B cell (primary cell): ENCODE measurements at regions not wholly inside any gene's neighbourhood (a gene's known extent, or its start where the extent isn't known, plus 50 kb on each side); places are given as distances from the start of the nearest gene placed in this dataset.

Experiments
- ATAC-seq: fragments of 200-7000 bp; cut with Tn5 transposase; one replicate; pipeline ENCODE4 v1.10.0; 2021; ENCODE audit warnings: low read depth, mild to moderate bottlenecking, moderate number of reproducible peaks, moderate library complexity
- CTCF ChIA-PET: fragments of 350-600 bp; sonication (Branson Sonifier 250); formaldehyde crosslinking; loops from one replicate; lab custom pipeline; 2021; ENCODE audit warnings: antibody characterized with exemption, inconsistent platforms; lab: Charles Lee
- POLR2A ChIA-PET: fragments of 350-600 bp; sonication (Branson Sonifier 250); formaldehyde crosslinking; loops from one replicate; lab custom pipeline; 2021; ENCODE audit warnings: antibody characterized with exemption; lab: Charles Lee
- DNase-seq: peaks from one replicate; pipeline ENCODE4 v3.0.0; 2013
- H2AFZ ChIP-seq: 2 replicates; pipeline ENCODE4 v1.6.1; 2012; ENCODE audit warnings: mild to moderate bottlenecking, low read depth, low read length; ENCODE audit not compliant: insufficient read depth, poor library complexity, severe bottlenecking
- H3K27ac ChIP-seq, 2 donors: 1 replicate in 1 of 2; 2 replicates in 1 of 2; pipeline ENCODE4 v1.5.1; 2012 to 2013; ENCODE audit warnings: low read length in 2 of 2, mild to moderate bottlenecking in 2 of 2, moderate library complexity in 1 of 2
- H3K27me3 ChIP-seq, 4 experiments: fragments of 200-600 bp in 1 of 4; sonication (generic) in 1 of 4; replicated peaks in 1 of 4; 1 replicate in 2 of 4; 2 replicates in 2 of 4; pipeline versions ENCODE4 v1.6.1 to v1.7.0; 2013 to 2016; ENCODE audit warnings: low read length in 3 of 4, mild to moderate bottlenecking in 2 of 4, mixed read lengths in 1 of 4, moderate library complexity in 1 of 4; ENCODE audit not compliant: insufficient read depth in 4 of 4, control insufficient read depth in 3 of 4; ENCODE audit errors: control extremely low read depth in 1 of 4
- H3K36me3 ChIP-seq, 2 experiments: replicated peaks in 1 of 2; 1 replicate in 1 of 2; 2 replicates in 1 of 2; pipeline versions ENCODE4 v1.6.1 to v1.7.1; 2013; ENCODE audit warnings: low read length in 1 of 2; ENCODE audit not compliant: insufficient read depth in 2 of 2, control insufficient read depth in 1 of 2; ENCODE audit errors: control extremely low read depth in 1 of 2, extremely low read depth in 1 of 2
- H3K4me1 ChIP-seq, 2 donors: fragments of 200-600 bp in 1 of 2; sonication (generic) in 1 of 2; 1 replicate in 1 of 2; 2 replicates in 1 of 2; pipeline versions ENCODE4 v1.5.1 to v1.6.1; 2013 to 2017; ENCODE audit warnings: low read length in 2 of 2; ENCODE audit not compliant: control insufficient read depth in 2 of 2, insufficient read depth in 2 of 2
- H3K4me2 ChIP-seq: replicated peaks from 2 replicates; pipeline ENCODE3; 2012; ENCODE audit warnings: mild to moderate bottlenecking, low read depth, low read length; ENCODE audit not compliant: poor library complexity, severe bottlenecking
- H3K4me3 ChIP-seq, 5 experiments: fragments of 200-600 bp in 1 of 5; sonication (generic) in 1 of 5; 1 replicate in 3 of 5; 2 replicates in 2 of 5; pipeline versions ENCODE4 v1.5.1 to v1.7.0; 2011 to 2016; ENCODE audit warnings: low read length in 4 of 5, mild to moderate bottlenecking in 4 of 5, low read depth in 2 of 5, control low read depth in 1 of 5, moderate library complexity in 1 of 5; ENCODE audit not compliant: insufficient read depth in 1 of 5; ENCODE audit errors: control extremely low read depth in 1 of 5, extremely low read depth in 1 of 5
- H3K79me2 ChIP-seq: fragments of 200-600 bp; sonication (generic); one replicate; pipeline ENCODE4 v1.6.0; 2016; ENCODE audit warnings: low read length; ENCODE audit not compliant: control insufficient read depth, insufficient read depth
- H3K9ac ChIP-seq: fragments of 200-600 bp; sonication (generic); 2 replicates; pipeline ENCODE4 v1.6.1; 2017; ENCODE audit warnings: mild to moderate bottlenecking, low read length, moderate library complexity
- H3K9me3 ChIP-seq, 3 donors: one replicate each; pipeline versions ENCODE4 v1.6.1 to v1.7.1; 2013; ENCODE audit warnings: low read length in 2 of 3; ENCODE audit not compliant: control insufficient read depth in 2 of 3, insufficient read depth in 1 of 3; ENCODE audit errors: control extremely low read depth in 1 of 3
- H4K20me1 ChIP-seq: 2 replicates; pipeline ENCODE4 v1.6.0; 2012; ENCODE audit warnings: mild to moderate bottlenecking, low read length; ENCODE audit not compliant: insufficient read depth, control insufficient read depth, poor library complexity, severe bottlenecking
- H3K27ac Mint-ChIP-seq: one replicate; pipeline ENCODE4 v1.8.0; 2021; ENCODE audit warnings: mixed read lengths
- H3K27me3 Mint-ChIP-seq: one replicate; pipeline ENCODE4 v1.8.0; 2021; ENCODE audit warnings: mixed read lengths
- H3K4me1 Mint-ChIP-seq: one replicate; pipeline ENCODE4 v1.8.0; 2021; ENCODE audit warnings: mixed read lengths
- H3K4me3 Mint-ChIP-seq: one replicate; pipeline ENCODE4 v1.8.0; 2021; ENCODE audit warnings: mixed read lengths
- H3K9me3 Mint-ChIP-seq: one replicate; pipeline ENCODE4 v1.8.0; 2022; ENCODE audit warnings: mixed read lengths; ENCODE audit not compliant: insufficient read depth
- EZH2 ChIP-seq: IDR thresholded peaks from 2 replicates; pipeline ENCODE4 v1.6.1; 2012; ENCODE audit warnings: borderline replicate concordance, low read depth, mild to moderate bottlenecking, moderate library complexity, low read length; ENCODE audit not compliant: insufficient read depth, poor library complexity, severe bottlenecking
- WGBS: methylation state at CpG from one replicate; pipeline ENCODE4 v1.1.5; 2013; ENCODE audit warnings: missing lambda C conversion rate; ENCODE audit not compliant: insufficient coverage; 5-methylcytosine and 5-hydroxymethylcytosine counted together
- intact Hi-C: fragments of 100-400 bp; cut with micrococcal nuclease; formaldehyde crosslinking; loops from one replicate; pipeline ENCODE4 v1.10.0; 2022
- TF ChIP-seq, protein P1 (sequence below): fragments of 200-600 bp; IDR thresholded peaks from one replicate; pipeline ENCODE4 v1.8.0; 2022; ENCODE audit warnings: antibody characterized with exemption, mild to moderate bottlenecking

GRCh38 chr14:97196336-97196735 lies 399.2 kb downstream of the VRK1 start:
- no peak overlapping the region for H3K4me3 ChIP-seq
- H3K79me2 ChIP-seq = no peaks in the 10 kb centered on the region
- ATAC-seq = no peak
- Mint-ChIP-seq H3K27me3 (peaks cover 17% of the 10 kb centered on the region), H3K4me3 (no peak overlapping the region), H3K9me3 (peaks cover 20% of the 10 kb centered on the region), H3K27ac (no peak overlapping the region), H3K4me1 (no peaks in the 10 kb centered on the region)
- CTCF ChIA-PET = no interaction called here
- no peak overlapping the region for H3K9ac ChIP-seq
- intact Hi-C loops = no loop called here
- no peaks in the 10 kb centered on the region for H3K36me3 ChIP-seq
- 96% methylated on average over 4 of the region's 4 CpGs for WGBS
- H4K20me1 ChIP-seq = no peaks in the 10 kb centered on the region
- H3K4me2 ChIP-seq = no peak overlapping the region
- peaks cover 1 to 6% (median 5%) of the 10 kb centered on the region in 3 donors for H3K9me3 ChIP-seq
- POLR2A ChIA-PET = no interaction called here
- DNase-seq = no peak
- TF ChIP-seq, protein P1, sequence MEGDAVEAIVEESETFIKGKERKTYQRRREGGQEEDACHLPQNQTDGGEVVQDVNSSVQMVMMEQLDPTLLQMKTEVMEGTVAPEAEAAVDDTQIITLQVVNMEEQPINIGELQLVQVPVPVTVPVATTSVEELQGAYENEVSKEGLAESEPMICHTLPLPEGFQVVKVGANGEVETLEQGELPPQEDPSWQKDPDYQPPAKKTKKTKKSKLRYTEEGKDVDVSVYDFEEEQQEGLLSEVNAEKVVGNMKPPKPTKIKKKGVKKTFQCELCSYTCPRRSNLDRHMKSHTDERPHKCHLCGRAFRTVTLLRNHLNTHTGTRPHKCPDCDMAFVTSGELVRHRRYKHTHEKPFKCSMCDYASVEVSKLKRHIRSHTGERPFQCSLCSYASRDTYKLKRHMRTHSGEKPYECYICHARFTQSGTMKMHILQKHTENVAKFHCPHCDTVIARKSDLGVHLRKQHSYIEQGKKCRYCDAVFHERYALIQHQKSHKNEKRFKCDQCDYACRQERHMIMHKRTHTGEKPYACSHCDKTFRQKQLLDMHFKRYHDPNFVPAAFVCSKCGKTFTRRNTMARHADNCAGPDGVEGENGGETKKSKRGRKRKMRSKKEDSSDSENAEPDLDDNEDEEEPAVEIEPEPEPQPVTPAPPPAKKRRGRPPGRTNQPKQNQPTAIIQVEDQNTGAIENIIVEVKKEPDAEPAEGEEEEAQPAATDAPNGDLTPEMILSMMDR = no peak
- no peak for TF ChIP-seq EZH2
- no peaks in the 10 kb centered on the region for H3K4me1 ChIP-seq
- H2AFZ ChIP-seq = no peak overlapping the region
- no peak overlapping the region for H3K27ac ChIP-seq
- peaks cover 0 to 5% (median 0%) of the 10 kb centered on the region in 4 experiments for H3K27me3 ChIP-seq

DNA sequence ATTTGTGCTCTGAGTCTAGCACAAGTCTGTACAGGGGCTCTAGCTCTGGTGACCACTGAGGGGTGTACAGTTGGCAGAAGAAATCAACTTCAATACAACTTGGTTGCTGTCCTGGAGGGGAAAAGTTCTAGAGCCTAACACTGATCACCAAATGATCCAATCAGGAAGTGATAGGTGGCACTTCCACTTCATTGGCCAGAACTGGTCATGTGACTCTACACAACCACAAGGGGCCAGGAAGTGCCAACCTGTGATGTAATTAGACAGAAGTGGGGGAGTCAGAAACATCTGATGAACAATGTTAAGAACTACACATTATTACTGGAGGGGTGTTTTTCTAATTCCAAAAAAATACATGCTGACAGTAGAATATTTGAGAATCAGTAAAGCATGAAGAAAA lies 401.6 kb downstream of the VRK1 start:
- ATAC-seq = no peak

More for the DNA sequence above, 401.6 kb downstream of the VRK1 start:
- H3K27ac Mint-ChIP-seq = no peak overlapping the region
- Histone ChIP-seq H3K9ac (no peak overlapping the region), H3K79me2 (no peaks in the 10 kb centered on the region), H3K4me1 (no peaks in the 10 kb centered on the region), H3K4me3 (no peak overlapping the region), H2AFZ (no peak overlapping the region), H3K9me3 (peaks cover 1 to 6% (median 5%) of the 10 kb centered on the region in 3 donors), H3K27me3 (peaks cover 0 to 5% (median 0%) of the 10 kb centered on the region in 4 experiments), H3K27ac (no peak overlapping the region), H4K20me1 (no peaks in the 10 kb centered on the region), H3K4me2 (no peak overlapping the region), H3K36me3 (no peaks in the 10 kb centered on the region)
- TF ChIP-seq, protein P1 = no peak
- TF ChIP-seq EZH2 = no peak
- no peaks in the 10 kb centered on the region for H3K4me1 Mint-ChIP-seq
- H3K9me3 Mint-ChIP-seq = peaks cover 18% of the 10 kb centered on the region
- intact Hi-C loops = no loop called here
- ChIA-PET POLR2A (no interaction called here), CTCF (no interaction called here)
- DNase-seq = no peak
- no peak overlapping the region for H3K4me3 Mint-ChIP-seq
- H3K27me3 Mint-ChIP-seq = peaks cover 14% of the 10 kb centered on the region
